ENCODE measurements at regions not wholly inside any gene's neighbourhood (a gene's known extent, or its start where the extent isn't known, plus 50 kb on each side); places are given as distances from the start of the nearest gene placed in this dataset.

DNA sequence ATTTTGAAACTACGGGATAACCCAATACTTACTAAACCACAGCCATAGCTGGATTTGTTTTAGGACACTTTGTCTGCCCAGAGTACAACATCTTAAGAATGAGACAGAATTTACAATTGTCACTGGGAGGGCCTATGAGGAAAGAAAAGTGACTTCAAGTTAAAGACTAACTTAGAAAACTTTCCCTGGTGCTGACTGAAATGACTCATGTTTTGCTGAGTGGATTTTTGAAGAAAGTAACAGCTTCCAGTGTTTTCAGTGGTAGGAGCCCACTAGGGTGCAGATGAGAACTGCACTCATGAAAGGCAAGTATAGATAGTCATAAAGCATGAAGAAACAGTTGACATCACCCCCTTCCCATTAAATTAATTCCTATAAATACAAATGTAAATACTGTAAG lies 988.2 kb upstream of the MAP3K7 start:
- Histone ChIP-seq H3K9ac (ENCODE audit: insufficient read depth, low read length, poor library complexity, severe bottlenecking) (no peak overlapping the region), H3K27me3 (ENCODE audit: control insufficient read depth in 2 of 2, insufficient read depth in 2 of 2, low read length in 2 of 2) (no peaks in the 10 kb centered on the region), H3K27ac (ENCODE audit: low read depth in 1 of 2, low read length in 2 of 2) (no peak overlapping the region), H2AFZ (ENCODE audit: insufficient read depth, low read depth, low read length, poor library complexity, severe bottlenecking) (no peak overlapping the region), H3K4me1 (ENCODE audit: control insufficient read depth in 1 of 2, insufficient read depth in 2 of 2, low read length in 2 of 2) (no peaks in the 10 kb centered on the region), H3K79me2 (ENCODE audit: insufficient read depth, low read length) (no peaks in the 10 kb centered on the region), H4K20me1 (ENCODE audit: insufficient read depth, low read length) (no peaks in the 10 kb centered on the region), H3K4me2 (replicated peaks; ENCODE audit: extremely low read depth, low read length, poor library complexity, severe bottlenecking) (no peak overlapping the region), H3K36me3 (replicated peaks in 1 of 2; ENCODE audit: control insufficient read depth in 1 of 2, insufficient read depth in 2 of 2, low read length in 2 of 2) (no peaks in the 10 kb centered on the region), H3K9me3 (replicated peaks in 1 of 2; ENCODE audit: control insufficient read depth in 1 of 2, insufficient read depth in 1 of 2, low read length in 2 of 2) (no peaks in the 10 kb centered on the region), H3K4me3 (replicated peaks in 1 of 3; ENCODE audit: low read depth in 2 of 3, low read length in 3 of 3) (no peak overlapping the region)
- Mint-ChIP-seq H3K27ac (no peak overlapping the region), H3K4me1 (no peaks in the 10 kb centered on the region), H3K36me3 (no peaks in the 10 kb centered on the region), H3K9me3 (no peaks in the 10 kb centered on the region), H3K4me3 (no peak overlapping the region), H3K27me3 (ENCODE audit: low read depth in 3 of 3) (no peaks in the 10 kb centered on the region)
- DNase-seq: no peak
- TF ChIP-seq, protein P1, sequence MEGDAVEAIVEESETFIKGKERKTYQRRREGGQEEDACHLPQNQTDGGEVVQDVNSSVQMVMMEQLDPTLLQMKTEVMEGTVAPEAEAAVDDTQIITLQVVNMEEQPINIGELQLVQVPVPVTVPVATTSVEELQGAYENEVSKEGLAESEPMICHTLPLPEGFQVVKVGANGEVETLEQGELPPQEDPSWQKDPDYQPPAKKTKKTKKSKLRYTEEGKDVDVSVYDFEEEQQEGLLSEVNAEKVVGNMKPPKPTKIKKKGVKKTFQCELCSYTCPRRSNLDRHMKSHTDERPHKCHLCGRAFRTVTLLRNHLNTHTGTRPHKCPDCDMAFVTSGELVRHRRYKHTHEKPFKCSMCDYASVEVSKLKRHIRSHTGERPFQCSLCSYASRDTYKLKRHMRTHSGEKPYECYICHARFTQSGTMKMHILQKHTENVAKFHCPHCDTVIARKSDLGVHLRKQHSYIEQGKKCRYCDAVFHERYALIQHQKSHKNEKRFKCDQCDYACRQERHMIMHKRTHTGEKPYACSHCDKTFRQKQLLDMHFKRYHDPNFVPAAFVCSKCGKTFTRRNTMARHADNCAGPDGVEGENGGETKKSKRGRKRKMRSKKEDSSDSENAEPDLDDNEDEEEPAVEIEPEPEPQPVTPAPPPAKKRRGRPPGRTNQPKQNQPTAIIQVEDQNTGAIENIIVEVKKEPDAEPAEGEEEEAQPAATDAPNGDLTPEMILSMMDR (IDR thresholded peaks at IDR 0.05): no peak
- intact Hi-C loops (cut with micrococcal nuclease): no loop called here
- no CpG with 5 or more reads among the region's 1 CpG for WGBS (ENCODE audit: insufficient coverage)

DNA sequence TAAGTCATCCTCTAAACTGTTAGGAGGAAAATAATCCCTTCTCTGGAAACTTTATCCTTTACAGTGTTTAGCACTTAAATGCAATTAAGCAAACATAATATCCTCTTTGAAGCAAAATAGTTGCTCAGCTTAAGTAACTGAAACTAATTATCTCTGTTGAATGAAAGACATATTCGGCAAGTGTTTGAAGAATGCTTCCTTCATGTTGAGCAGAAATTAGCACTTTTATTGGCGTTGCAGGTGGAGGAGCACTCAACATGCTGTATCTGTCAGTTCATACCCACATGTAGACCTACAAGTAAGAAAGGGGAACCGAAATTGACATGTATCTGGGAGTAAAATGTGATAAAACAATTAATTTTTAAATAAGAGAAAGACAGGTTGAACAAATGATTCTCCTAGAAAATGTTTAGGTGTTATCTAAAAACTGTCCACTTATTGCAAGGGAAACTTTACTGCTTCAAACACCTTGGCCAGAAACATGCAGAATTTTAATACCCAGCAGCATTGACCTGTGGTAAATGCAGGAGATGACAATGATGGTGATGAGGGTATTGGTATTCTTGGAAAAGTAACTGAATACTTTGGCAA lies 987.0 kb upstream of the MAP3K7 start:
- H3K27me3 Mint-ChIP-seq (ENCODE audit: low read depth in 3 of 3): no peaks in the 10 kb centered on the region
- no peak for DNase-seq
- H3K36me3 Mint-ChIP-seq: no peaks in the 10 kb centered on the region
- H3K9me3 Mint-ChIP-seq: no peaks in the 10 kb centered on the region
- H3K4me1 Mint-ChIP-seq: no peaks in the 10 kb centered on the region
- no peak overlapping the region for H3K27ac Mint-ChIP-seq
- no peaks in the 10 kb centered on the region for H3K79me2 ChIP-seq (ENCODE audit: insufficient read depth, low read length)
- no peak overlapping the region for H3K27ac ChIP-seq (ENCODE audit: low read depth in 1 of 2, low read length in 2 of 2)
- H3K4me1 ChIP-seq (ENCODE audit: control insufficient read depth in 1 of 2, insufficient read depth in 2 of 2, low read length in 2 of 2): no peaks in the 10 kb centered on the region
- H2AFZ ChIP-seq (ENCODE audit: insufficient read depth, low read depth, low read length, poor library complexity, severe bottlenecking): no peak overlapping the region
- H3K9ac ChIP-seq (ENCODE audit: insufficient read depth, low read length, poor library complexity, severe bottlenecking): no peak overlapping the region
- H4K20me1 ChIP-seq (ENCODE audit: insufficient read depth, low read length): no peaks in the 10 kb centered on the region
- no peaks in the 10 kb centered on the region for H3K27me3 ChIP-seq (ENCODE audit: control insufficient read depth in 2 of 2, insufficient read depth in 2 of 2, low read length in 2 of 2)
- H3K4me2 ChIP-seq (replicated peaks; ENCODE audit: extremely low read depth, low read length, poor library complexity, severe bottlenecking): no peak overlapping the region
- intact Hi-C loops (cut with micrococcal nuclease): no loop called here
- no peak overlapping the region for H3K4me3 Mint-ChIP-seq
- no peak overlapping the region for H3K4me3 ChIP-seq (replicated peaks in 1 of 3; ENCODE audit: low read depth in 2 of 3, low read length in 3 of 3)
- TF ChIP-seq, protein P1 (IDR thresholded peaks at IDR 0.05): no peak
- WGBS (ENCODE audit: insufficient coverage): no CpG with 5 or more reads among the region's 3 CpGs
- H3K9me3 ChIP-seq (replicated peaks in 1 of 2; ENCODE audit: control insufficient read depth in 1 of 2, insufficient read depth in 1 of 2, low read length in 2 of 2): no peaks in the 10 kb centered on the region
- no peaks in the 10 kb centered on the region for H3K36me3 ChIP-seq (replicated peaks in 1 of 2; ENCODE audit: control insufficient read depth in 1 of 2, insufficient read depth in 2 of 2, low read length in 2 of 2)
